ENCODE measurements at regions not wholly inside any gene's neighbourhood (a gene's known extent, or its start where the extent isn't known, plus 50 kb on each side); places are given as distances from the start of the nearest gene placed in this dataset.

DNA sequence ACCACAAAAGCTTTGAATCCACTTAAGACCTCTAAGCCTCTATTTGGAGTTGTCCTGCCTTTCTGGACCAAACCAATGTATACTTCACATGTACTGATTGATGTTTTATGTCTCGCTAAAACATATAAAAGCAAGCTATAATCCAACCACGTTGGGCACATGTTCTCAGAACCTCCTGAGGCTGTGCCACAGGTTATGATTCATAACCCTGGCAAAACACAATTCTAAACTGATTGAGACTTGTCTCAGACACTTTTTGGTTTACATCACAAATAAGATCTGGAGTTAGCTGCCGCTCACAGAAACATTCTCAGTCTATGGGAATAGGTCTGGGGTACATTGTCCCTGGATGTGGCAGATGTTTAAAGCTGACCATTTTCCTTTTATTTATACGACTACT lies 53.4 kb upstream of the EPHA6 start:
- TF ChIP-seq, protein P1, sequence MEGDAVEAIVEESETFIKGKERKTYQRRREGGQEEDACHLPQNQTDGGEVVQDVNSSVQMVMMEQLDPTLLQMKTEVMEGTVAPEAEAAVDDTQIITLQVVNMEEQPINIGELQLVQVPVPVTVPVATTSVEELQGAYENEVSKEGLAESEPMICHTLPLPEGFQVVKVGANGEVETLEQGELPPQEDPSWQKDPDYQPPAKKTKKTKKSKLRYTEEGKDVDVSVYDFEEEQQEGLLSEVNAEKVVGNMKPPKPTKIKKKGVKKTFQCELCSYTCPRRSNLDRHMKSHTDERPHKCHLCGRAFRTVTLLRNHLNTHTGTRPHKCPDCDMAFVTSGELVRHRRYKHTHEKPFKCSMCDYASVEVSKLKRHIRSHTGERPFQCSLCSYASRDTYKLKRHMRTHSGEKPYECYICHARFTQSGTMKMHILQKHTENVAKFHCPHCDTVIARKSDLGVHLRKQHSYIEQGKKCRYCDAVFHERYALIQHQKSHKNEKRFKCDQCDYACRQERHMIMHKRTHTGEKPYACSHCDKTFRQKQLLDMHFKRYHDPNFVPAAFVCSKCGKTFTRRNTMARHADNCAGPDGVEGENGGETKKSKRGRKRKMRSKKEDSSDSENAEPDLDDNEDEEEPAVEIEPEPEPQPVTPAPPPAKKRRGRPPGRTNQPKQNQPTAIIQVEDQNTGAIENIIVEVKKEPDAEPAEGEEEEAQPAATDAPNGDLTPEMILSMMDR (IDR thresholded peaks at IDR 0.05): no peak

Measured in LNCAP (cell line).